ENCODE measurements at regions not wholly inside any gene's neighbourhood (a gene's known extent, or its start where the extent isn't known, plus 50 kb on each side); places are given as distances from the start of the nearest gene placed in this dataset.

- Histone ChIP-seq H3K4me1 (ENCODE audit: insufficient read depth, low read length) (no peaks in the 10 kb centered on the region), H3K4me3 (ENCODE audit: low read depth in 1 of 2, low read length in 2 of 2) (no peak overlapping the region), H2AFZ (ENCODE audit: low read depth, low read length) (no peak overlapping the region), H3K9ac (ENCODE audit: low read depth, low read length) (no peak overlapping the region), H3K36me3 (ENCODE audit: insufficient read depth, low read length) (no peaks in the 10 kb centered on the region), H4K20me1 (ENCODE audit: insufficient read depth, low read length) (no peaks in the 10 kb centered on the region), H3K27me3 (ENCODE audit: insufficient read depth, low read length, poor library complexity) (peaks cover 19% of the 10 kb centered on the region), H3K27ac (ENCODE audit: low read length) (no peak overlapping the region), H3K79me2 (ENCODE audit: insufficient read depth, low read length) (no peaks in the 10 kb centered on the region), H3K9me3 (ENCODE audit: insufficient read depth, low read length, severe bottlenecking) (no peaks in the 10 kb centered on the region), H3K4me2 (ENCODE audit: insufficient read depth, low read length) (no peak overlapping the region)
- TF ChIP-seq CTCF (IDR thresholded peaks at IDR 0.05; ENCODE audit: borderline replicate concordance, extremely low read depth, low read length, poor library complexity, severe bottlenecking) (no peak), EZH2 (IDR thresholded peaks at IDR 0.05; ENCODE audit: borderline replicate concordance, low read depth, low read length, severe bottlenecking) (no peak)
- DNase-seq (no peak), ATAC-seq (ENCODE audit: insufficient read depth, low read depth) (no peak)
Measured at GRCh38 chr3:193132241-193132640, 108.8 kb upstream of the PLAAT1 start.

GRCh38 chr3:193132964-193133363, 108.1 kb upstream of the PLAAT1 start:
- Histone ChIP-seq H4K20me1 (ENCODE audit: insufficient read depth, low read length) (no peaks in the 10 kb centered on the region), H3K27me3 (ENCODE audit: insufficient read depth, low read length, poor library complexity) (peaks cover 19% of the 10 kb centered on the region), H2AFZ (ENCODE audit: low read depth, low read length) (no peak overlapping the region), H3K79me2 (ENCODE audit: insufficient read depth, low read length) (no peaks in the 10 kb centered on the region), H3K9ac (ENCODE audit: low read depth, low read length) (no peak overlapping the region), H3K4me2 (ENCODE audit: insufficient read depth, low read length) (no peak overlapping the region), H3K4me1 (ENCODE audit: insufficient read depth, low read length) (no peaks in the 10 kb centered on the region), H3K4me3 (ENCODE audit: low read depth in 1 of 2, low read length in 2 of 2) (no peak overlapping the region), H3K27ac (ENCODE audit: low read length) (no peak overlapping the region), H3K36me3 (ENCODE audit: insufficient read depth, low read length) (no peaks in the 10 kb centered on the region), H3K9me3 (ENCODE audit: insufficient read depth, low read length, severe bottlenecking) (no peaks in the 10 kb centered on the region)
- TF ChIP-seq EZH2 (IDR thresholded peaks at IDR 0.05; ENCODE audit: borderline replicate concordance, low read depth, low read length, severe bottlenecking) (no peak), CTCF (IDR thresholded peaks at IDR 0.05; ENCODE audit: borderline replicate concordance, extremely low read depth, low read length, poor library complexity, severe bottlenecking) (no peak)
- DNase-seq (no peak), ATAC-seq (ENCODE audit: insufficient read depth, low read depth) (no peak)

- H3K27ac ChIP-seq (ENCODE audit: low read length), result no peak overlapping the region
- no peak overlapping the region for H3K4me3 ChIP-seq (ENCODE audit: low read depth in 1 of 2, low read length in 2 of 2)
- no peak overlapping the region for H3K4me2 ChIP-seq (ENCODE audit: insufficient read depth, low read length)
- H3K27me3 ChIP-seq (ENCODE audit: insufficient read depth, low read length, poor library complexity), result peaks cover 19% of the 10 kb centered on the region
- H2AFZ ChIP-seq (ENCODE audit: low read depth, low read length), result no peak overlapping the region
- H3K9me3 ChIP-seq (ENCODE audit: insufficient read depth, low read length, severe bottlenecking), result no peaks in the 10 kb centered on the region
- no peak for ATAC-seq (ENCODE audit: insufficient read depth, low read depth)
- H3K36me3 ChIP-seq (ENCODE audit: insufficient read depth, low read length), result no peaks in the 10 kb centered on the region
- TF ChIP-seq CTCF (IDR thresholded peaks at IDR 0.05; ENCODE audit: borderline replicate concordance, extremely low read depth, low read length, poor library complexity, severe bottlenecking), result no peak
- TF ChIP-seq EZH2 (IDR thresholded peaks at IDR 0.05; ENCODE audit: borderline replicate concordance, low read depth, low read length, severe bottlenecking), result no peak
- H3K9ac ChIP-seq (ENCODE audit: low read depth, low read length), result no peak overlapping the region
- no peaks in the 10 kb centered on the region for H3K4me1 ChIP-seq (ENCODE audit: insufficient read depth, low read length)
- H4K20me1 ChIP-seq (ENCODE audit: insufficient read depth, low read length), result no peaks in the 10 kb centered on the region
- no peak for DNase-seq
- H3K79me2 ChIP-seq (ENCODE audit: insufficient read depth, low read length), result no peaks in the 10 kb centered on the region
Measured at GRCh38 chr3:193134856-193135255, 106.2 kb upstream of the PLAAT1 start.

GRCh38 chr3:193140381-193140780, 100.6 kb upstream of the PLAAT1 start:
- Histone ChIP-seq H3K27ac (ENCODE audit: low read length) (no peak overlapping the region), H3K4me1 (ENCODE audit: insufficient read depth, low read length) (no peaks in the 10 kb centered on the region), H2AFZ (ENCODE audit: low read depth, low read length) (no peak overlapping the region), H3K9me3 (ENCODE audit: insufficient read depth, low read length, severe bottlenecking) (no peaks in the 10 kb centered on the region), H3K36me3 (ENCODE audit: insufficient read depth, low read length) (no peaks in the 10 kb centered on the region), H3K79me2 (ENCODE audit: insufficient read depth, low read length) (no peaks in the 10 kb centered on the region), H3K4me3 (ENCODE audit: low read depth in 1 of 2, low read length in 2 of 2) (no peak overlapping the region), H4K20me1 (ENCODE audit: insufficient read depth, low read length) (no peaks in the 10 kb centered on the region), H3K9ac (ENCODE audit: low read depth, low read length) (no peak overlapping the region), H3K27me3 (ENCODE audit: insufficient read depth, low read length, poor library complexity) (no peaks in the 10 kb centered on the region), H3K4me2 (ENCODE audit: insufficient read depth, low read length) (no peak overlapping the region)
- TF ChIP-seq EZH2 (IDR thresholded peaks at IDR 0.05; ENCODE audit: borderline replicate concordance, low read depth, low read length, severe bottlenecking) (no peak), CTCF (IDR thresholded peaks at IDR 0.05; ENCODE audit: borderline replicate concordance, extremely low read depth, low read length, poor library complexity, severe bottlenecking) (no peak)
- DNase-seq (peak; percentile 18), ATAC-seq (ENCODE audit: insufficient read depth, low read depth) (peak; percentile 86)

Data from DND-41 (cell line).